WTC11 (cell line): ENCODE measurements at regions not wholly inside any gene's neighbourhood (a gene's known extent, or its start where the extent isn't known, plus 50 kb on each side); places are given as distances from the start of the nearest gene placed in this dataset.

ENCODE experiments used
- CTCF ChIP-seq: fragments of 200-600 bp; IDR thresholded peaks from 2 replicates; pipeline ENCODE4 v1.8.0; 2022; ENCODE audit warnings: antibody characterized with exemption
- ESRRA ChIP-seq: sonication (generic); formaldehyde crosslinking; IDR thresholded peaks from 2 replicates; pipeline ENCODE4 v1.8.1; 2022; ENCODE audit warnings: mild to moderate bottlenecking, missing genetic modification reagents, borderline replicate concordance
- FOXK1 ChIP-seq: sonication (generic); formaldehyde crosslinking; IDR thresholded peaks from 2 replicates; pipeline ENCODE4 v1.8.0; 2022; ENCODE audit warnings: mild to moderate bottlenecking, moderate library complexity, missing genetic modification reagents
- GABPB1 ChIP-seq: sonication (generic); formaldehyde crosslinking; IDR thresholded peaks from 2 replicates; pipeline ENCODE4 v1.8.1; 2023; ENCODE audit warnings: mild to moderate bottlenecking, missing genetic modification reagents
- HMGXB4 ChIP-seq: sonication (generic); formaldehyde crosslinking; IDR thresholded peaks from 2 replicates; pipeline ENCODE4 v1.8.1; 2023; ENCODE audit warnings: mild to moderate bottlenecking, moderate library complexity, missing genetic modification reagents
- ZMAT4 ChIP-seq: fragments of 250-450 bp; sonication (Bioruptor Pico); IDR thresholded peaks from 2 replicates; pipeline ENCODE4 v1.9.0; 2021; ENCODE audit warnings: mild to moderate bottlenecking

- TF ChIP-seq ZMAT4 (CRISPR knock-in tag) (no peak), GABPB1 (CRISPR knock-in tag) (no peak), FOXK1 (CRISPR knock-in tag) (no peak), CTCF (no peak), ESRRA (CRISPR knock-in tag) (no peak), HMGXB4 (CRISPR knock-in tag) (no peak)
Measured at GRCh38 chr10:93216341-93216985, 142.8 kb downstream of the CYP26A1 start.
